Upper lobe of right lung (tissue), 1 donor: ENCODE measurements at regions not wholly inside any gene's neighbourhood (a gene's known extent, or its start where the extent isn't known, plus 50 kb on each side); places are given as distances from the start of the nearest gene placed in this dataset.
A peak's percentile ranks its signal among the peaks of the same experiment; 100 is the strongest.

Experiments
- ATAC-seq: fragments of 200-7000 bp; cut with Tn5 transposase; one replicate; pipeline ENCODE4 v1.9.1; 2020; ENCODE audit warnings: mild to moderate bottlenecking, moderate library complexity
- DNase-seq: peaks from one replicate; pipeline ENCODE4 v3.0.0-alpha.2; 2020
- H3K27ac ChIP-seq: fragments of 200-600 bp; one replicate; pipeline ENCODE4 v1.8.0; 2022
- H3K27me3 ChIP-seq: fragments of 200-600 bp; one replicate; pipeline ENCODE4 v1.8.0; 2022; ENCODE audit warnings: mild to moderate bottlenecking
- H3K36me3 ChIP-seq: fragments of 200-600 bp; one replicate; pipeline ENCODE4 v1.8.0; 2022
- H3K4me1 ChIP-seq: fragments of 200-600 bp; one replicate; pipeline ENCODE4 v1.8.0; 2022
- H3K4me3 ChIP-seq: fragments of 200-600 bp; one replicate; pipeline ENCODE4 v1.8.0; 2022; ENCODE audit warnings: mild to moderate bottlenecking
- H3K9me3 ChIP-seq: fragments of 200-600 bp; one replicate; pipeline ENCODE4 v1.8.0; 2022
- CTCF ChIP-seq: fragments of 200-600 bp; IDR thresholded peaks from one replicate; pipeline ENCODE4 v1.8.0; 2022; ENCODE audit warnings: antibody characterized with exemption
- intact Hi-C: fragments of 100-400 bp; cut with DNase I; formaldehyde crosslinking; loops from one replicate; pipeline ENCODE4 v1.11.0; 2022
- donor health status: DM: no; HTN: yes; CAD: no; lungs with severe emphysema.

GRCh38 chr2:235286622-235287374 lies 207.0 kb upstream of the AGAP1 start:
- Histone ChIP-seq H3K27me3 (no peaks in the 10 kb centered on the region), H3K36me3 (no peaks in the 10 kb centered on the region), H3K27ac (no peak overlapping the region), H3K4me1 (no peaks in the 10 kb centered on the region), H3K4me3 (no peak overlapping the region), H3K9me3 (no peaks in the 10 kb centered on the region)
- TF ChIP-seq CTCF, result no peak
- ATAC-seq (no peak), DNase-seq (no peak)
- intact Hi-C loops, result no loop called here

- DNase-seq, result no peak
- Histone ChIP-seq H3K4me3 (no peak overlapping the region), H3K36me3 (no peaks in the 10 kb centered on the region), H3K27ac (no peak overlapping the region), H3K4me1 (no peaks in the 10 kb centered on the region), H3K9me3 (no peaks in the 10 kb centered on the region), H3K27me3 (no peaks in the 10 kb centered on the region)
- intact Hi-C loops, result no loop called here
- no peak for ATAC-seq
- no peak for TF ChIP-seq CTCF
Observed at GRCh38 chr2:235287375-235287733, 206.5 kb upstream of the AGAP1 start.

- intact Hi-C loops, result no loop called here
- ATAC-seq, result peak; percentile 46
- Histone ChIP-seq H3K4me3 (no peak overlapping the region), H3K9me3 (no peaks in the 10 kb centered on the region), H3K27ac (no peak overlapping the region), H3K4me1 (no peaks in the 10 kb centered on the region), H3K36me3 (no peaks in the 10 kb centered on the region), H3K27me3 (no peaks in the 10 kb centered on the region)
- DNase-seq, result no peak
- no peak for TF ChIP-seq CTCF
Observed at GRCh38 chr2:235291461-235291860, 202.4 kb upstream of the AGAP1 start.

- Histone ChIP-seq H3K27ac (no peak overlapping the region), H3K27me3 (no peaks in the 10 kb centered on the region), H3K4me3 (no peak overlapping the region), H3K9me3 (no peaks in the 10 kb centered on the region), H3K4me1 (no peaks in the 10 kb centered on the region), H3K36me3 (no peaks in the 10 kb centered on the region)
- no peak for ATAC-seq
- DNase-seq, result no peak
- no peak for TF ChIP-seq CTCF
- intact Hi-C loops, result no loop called here
Observed at GRCh38 chr2:235293061-235293460, 200.8 kb upstream of the AGAP1 start.

- ATAC-seq, result no peak
- intact Hi-C loops, result no loop called here
- H3K27ac ChIP-seq, result no peak overlapping the region
- no peaks in the 10 kb centered on the region for H3K27me3 ChIP-seq
- H3K9me3 ChIP-seq, result no peaks in the 10 kb centered on the region
- no peak overlapping the region for H3K4me3 ChIP-seq
- peaks cover 5% of the 10 kb centered on the region for H3K4me1 ChIP-seq
- H3K36me3 ChIP-seq, result no peaks in the 10 kb centered on the region
- TF ChIP-seq CTCF, result no peak
- DNase-seq, result no peak
Observed at GRCh38 chr2:235295831-235296230, 198.0 kb upstream of the AGAP1 start.
